ENCODE measurements at regions not wholly inside any gene's neighbourhood (a gene's known extent, or its start where the extent isn't known, plus 50 kb on each side); places are given as distances from the start of the nearest gene placed in this dataset.

DNA sequence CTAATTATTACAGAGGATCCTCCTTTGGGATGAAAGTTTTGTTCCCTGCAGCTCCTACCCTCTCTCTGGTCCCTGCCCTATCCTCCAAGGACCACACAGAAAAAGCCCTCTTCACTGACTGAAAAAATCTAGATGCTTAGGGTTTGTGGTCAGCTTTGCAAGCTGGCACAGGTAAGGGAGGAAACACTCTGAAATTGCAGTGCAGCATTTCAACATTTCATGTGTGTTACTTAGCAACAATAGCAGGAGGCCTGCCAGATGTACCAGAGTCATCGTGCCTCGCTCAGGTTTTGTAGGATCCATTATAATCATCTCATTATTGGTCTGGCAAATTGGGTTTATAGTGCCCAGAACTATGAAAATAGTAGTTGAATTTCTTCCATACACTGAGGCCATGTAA lies 109.5 kb downstream of the PALM2AKAP2 start:
- WGBS, result 41% methylated on average over 2 of the region's 2 CpGs
- intact Hi-C loops (cut with DNase I), result no loop called here
- H3K36me3 ChIP-seq, result no peaks in the 10 kb centered on the region
- H3K4me1 ChIP-seq (replicated peaks), result no peaks in the 10 kb centered on the region
- no peaks in the 10 kb centered on the region for H3K27me3 ChIP-seq (replicated peaks; ENCODE audit: insufficient read depth)
- TF ChIP-seq, protein P1, sequence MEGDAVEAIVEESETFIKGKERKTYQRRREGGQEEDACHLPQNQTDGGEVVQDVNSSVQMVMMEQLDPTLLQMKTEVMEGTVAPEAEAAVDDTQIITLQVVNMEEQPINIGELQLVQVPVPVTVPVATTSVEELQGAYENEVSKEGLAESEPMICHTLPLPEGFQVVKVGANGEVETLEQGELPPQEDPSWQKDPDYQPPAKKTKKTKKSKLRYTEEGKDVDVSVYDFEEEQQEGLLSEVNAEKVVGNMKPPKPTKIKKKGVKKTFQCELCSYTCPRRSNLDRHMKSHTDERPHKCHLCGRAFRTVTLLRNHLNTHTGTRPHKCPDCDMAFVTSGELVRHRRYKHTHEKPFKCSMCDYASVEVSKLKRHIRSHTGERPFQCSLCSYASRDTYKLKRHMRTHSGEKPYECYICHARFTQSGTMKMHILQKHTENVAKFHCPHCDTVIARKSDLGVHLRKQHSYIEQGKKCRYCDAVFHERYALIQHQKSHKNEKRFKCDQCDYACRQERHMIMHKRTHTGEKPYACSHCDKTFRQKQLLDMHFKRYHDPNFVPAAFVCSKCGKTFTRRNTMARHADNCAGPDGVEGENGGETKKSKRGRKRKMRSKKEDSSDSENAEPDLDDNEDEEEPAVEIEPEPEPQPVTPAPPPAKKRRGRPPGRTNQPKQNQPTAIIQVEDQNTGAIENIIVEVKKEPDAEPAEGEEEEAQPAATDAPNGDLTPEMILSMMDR (IDR thresholded peaks at IDR 0.05), result no peak
- peak; percentile 65 for TF ChIP-seq POLR2AphosphoS5 (IDR thresholded peaks at IDR 0.05)
- no peak for TF ChIP-seq POLR2A (IDR thresholded peaks at IDR 0.05)
- no peak overlapping the region for H3K27ac ChIP-seq
- no peak overlapping the region for H3K4me3 ChIP-seq
- no peaks in the 10 kb centered on the region for H3K9me3 ChIP-seq
- peak; percentile 50 for DNase-seq (ENCODE audit: low spot score)

DNA sequence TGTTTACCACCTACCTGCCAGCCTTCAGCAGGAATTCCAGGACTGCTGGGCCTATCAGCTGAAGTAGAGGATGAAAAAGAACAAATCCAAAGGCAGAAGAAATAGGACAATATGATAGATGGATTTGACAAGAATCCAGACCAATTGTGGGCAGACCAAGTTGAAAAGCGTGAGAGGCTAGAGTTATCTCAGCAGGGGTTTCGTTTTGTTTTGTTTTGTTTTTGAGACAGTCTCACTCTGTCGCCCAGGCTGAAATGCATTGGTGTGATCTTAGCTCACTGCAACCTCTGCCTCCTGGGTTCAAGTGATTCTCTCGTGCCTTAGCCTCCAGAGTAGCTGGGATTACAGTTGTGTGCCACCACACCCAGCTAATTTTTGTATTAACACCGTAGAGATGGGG lies 113.2 kb downstream of the PALM2AKAP2 start:
- Histone ChIP-seq H3K27ac (no peak overlapping the region), H3K4me1 (replicated peaks) (no peaks in the 10 kb centered on the region), H3K9me3 (no peaks in the 10 kb centered on the region), H3K27me3 (replicated peaks; ENCODE audit: insufficient read depth) (no peaks in the 10 kb centered on the region), H3K36me3 (no peaks in the 10 kb centered on the region), H3K4me3 (no peak overlapping the region)
- 83% methylated on average over 5 of the region's 5 CpGs for WGBS
- intact Hi-C loops (cut with DNase I), result no loop called here
- TF ChIP-seq, protein P1 (IDR thresholded peaks at IDR 0.05), result no peak
- TF ChIP-seq POLR2AphosphoS5 (IDR thresholded peaks at IDR 0.05) (no peak), POLR2A (IDR thresholded peaks at IDR 0.05) (no peak)
- no peak for DNase-seq (ENCODE audit: low spot score)

DNA sequence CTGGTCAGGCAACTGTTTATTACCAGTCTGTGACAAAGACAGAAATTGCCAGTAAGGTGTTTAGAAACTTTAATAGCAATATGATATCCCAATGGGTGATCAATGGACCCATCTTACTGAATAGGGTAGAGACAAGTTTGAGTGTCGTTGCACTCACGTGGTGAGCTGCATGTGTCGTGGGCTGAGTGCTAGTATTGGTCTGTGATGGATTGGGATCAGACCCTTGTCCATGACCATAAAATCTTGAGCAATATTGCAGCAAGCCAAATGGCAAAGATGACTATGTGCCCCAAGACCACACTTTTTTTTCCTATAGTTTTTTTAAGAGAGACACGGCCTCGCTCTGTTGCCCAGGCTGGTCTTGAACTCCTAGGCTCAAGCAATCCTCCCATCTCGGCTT lies 114.5 kb downstream of the PALM2AKAP2 start:
- DNase-seq (ENCODE audit: low spot score), result no peak
- H3K36me3 ChIP-seq, result no peaks in the 10 kb centered on the region
- no peaks in the 10 kb centered on the region for H3K9me3 ChIP-seq
- WGBS, result 95% methylated on average over 6 of the region's 6 CpGs
- no peaks in the 10 kb centered on the region for H3K27me3 ChIP-seq (replicated peaks; ENCODE audit: insufficient read depth)
- no peak overlapping the region for H3K4me3 ChIP-seq
- intact Hi-C loops (cut with DNase I), result no loop called here
- no peaks in the 10 kb centered on the region for H3K4me1 ChIP-seq (replicated peaks)
- TF ChIP-seq POLR2A (IDR thresholded peaks at IDR 0.05) (no peak), POLR2AphosphoS5 (IDR thresholded peaks at IDR 0.05) (no peak)
- TF ChIP-seq, protein P1 (IDR thresholded peaks at IDR 0.05), result no peak
- no peak overlapping the region for H3K27ac ChIP-seq

DNA sequence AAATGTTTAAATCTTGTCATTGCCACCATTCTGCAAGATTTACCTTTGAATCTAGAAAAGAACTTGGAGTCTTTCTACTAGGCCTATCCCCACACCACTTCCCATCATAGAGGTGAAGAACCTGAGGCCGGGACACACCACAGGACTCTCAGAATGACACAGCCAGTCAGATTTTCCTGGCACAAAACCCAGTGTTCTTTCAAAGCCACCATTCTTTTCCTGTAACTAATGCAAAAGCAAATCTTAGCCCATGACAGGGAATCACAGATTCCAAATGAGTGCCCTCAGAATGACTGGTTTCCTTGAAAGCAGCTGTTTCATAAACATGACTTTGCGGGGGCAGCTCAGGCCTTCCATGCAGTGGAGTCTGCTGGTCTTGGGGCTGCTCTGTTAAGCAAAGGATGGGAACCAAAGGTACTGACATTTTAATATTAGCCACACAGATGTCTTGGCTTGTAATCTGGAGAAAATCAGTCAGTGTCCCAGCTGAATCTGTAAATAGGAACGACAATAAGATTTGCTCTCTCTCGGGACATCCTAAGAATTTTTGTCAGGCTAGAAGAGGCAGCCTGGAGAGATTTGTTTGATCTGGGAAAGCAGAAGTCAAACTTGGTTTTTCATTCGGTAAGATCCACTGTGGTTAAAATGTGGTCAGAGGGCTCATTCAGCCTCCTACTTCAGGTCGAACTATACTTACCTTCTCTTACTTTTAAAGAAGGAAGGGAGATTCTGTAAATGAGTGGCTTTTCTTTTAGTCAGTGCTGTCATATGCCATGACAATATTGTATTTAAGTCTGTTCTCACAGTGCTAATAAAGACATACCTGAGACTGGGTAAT lies 115.1 kb downstream of the PALM2AKAP2 start:
- TF ChIP-seq POLR2AphosphoS5 (IDR thresholded peaks at IDR 0.05) (no peak), POLR2A (IDR thresholded peaks at IDR 0.05) (no peak)
- TF ChIP-seq, protein P1 (IDR thresholded peaks at IDR 0.05), result no peak
- H3K27me3 ChIP-seq (replicated peaks; ENCODE audit: insufficient read depth), result no peaks in the 10 kb centered on the region
- H3K36me3 ChIP-seq, result no peaks in the 10 kb centered on the region
- H3K27ac ChIP-seq, result no peak overlapping the region
- no peak for DNase-seq (ENCODE audit: low spot score)
- H3K9me3 ChIP-seq, result no peaks in the 10 kb centered on the region
- no peak overlapping the region for H3K4me3 ChIP-seq
- WGBS, result 55% methylated on average over 6 of the region's 6 CpGs
- intact Hi-C loops (cut with DNase I), result no loop called here
- H3K4me1 ChIP-seq (replicated peaks), result no peaks in the 10 kb centered on the region

DNA sequence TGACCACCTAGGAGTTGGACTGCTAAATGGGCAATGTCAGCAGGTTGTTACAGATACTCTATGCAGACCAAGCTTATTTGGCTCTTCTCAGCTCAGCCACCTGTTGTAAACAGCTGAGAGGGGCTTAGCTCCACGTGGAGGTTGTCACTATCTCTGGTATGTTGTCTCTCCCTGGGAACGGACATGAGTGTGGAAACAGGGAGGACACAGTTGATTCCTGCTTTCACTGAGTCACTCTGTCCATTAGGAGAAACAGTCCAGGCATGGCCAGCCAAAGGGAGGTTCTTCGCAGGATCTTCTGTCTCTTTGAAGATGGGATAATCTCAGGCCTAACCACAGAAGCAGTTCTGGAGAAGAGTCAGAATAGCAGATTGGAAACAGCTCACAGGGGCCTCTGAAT lies 121.2 kb downstream of the PALM2AKAP2 start:
- 66% methylated on average over 3 of the region's 3 CpGs for WGBS
- intact Hi-C loops (cut with DNase I), result loop anchor here (5.0 kb wide), 3 partner anchors 156 to 329 kb away; no protein-coding TSS in a partner anchor

More for the DNA sequence above, 121.2 kb downstream of the PALM2AKAP2 start:
- Histone ChIP-seq H3K4me1 (replicated peaks) (no peaks in the 10 kb centered on the region), H3K27me3 (replicated peaks; ENCODE audit: insufficient read depth) (no peaks in the 10 kb centered on the region), H3K4me3 (no peak overlapping the region), H3K9me3 (no peaks in the 10 kb centered on the region), H3K27ac (no peak overlapping the region), H3K36me3 (no peaks in the 10 kb centered on the region)
- TF ChIP-seq POLR2AphosphoS5 (IDR thresholded peaks at IDR 0.05) (no peak), POLR2A (IDR thresholded peaks at IDR 0.05) (no peak)
- TF ChIP-seq, protein P1 (IDR thresholded peaks at IDR 0.05), result no peak
- no peak for DNase-seq (ENCODE audit: low spot score)
